ENCODE measurements at regions not wholly inside any gene's neighbourhood (a gene's known extent, or its start where the extent isn't known, plus 50 kb on each side); places are given as distances from the start of the nearest gene placed in this dataset.

- intact Hi-C loops (cut with DNase I; ENCODE audit: low total_unique reads): no loop called here
- no peaks in the 10 kb centered on the region for H3K27me3 ChIP-seq
- H3K9me3 ChIP-seq: no peaks in the 10 kb centered on the region
- no peaks in the 10 kb centered on the region for H3K36me3 ChIP-seq
- no peak for DNase-seq
- no peak overlapping the region for H3K4me3 ChIP-seq
- TF ChIP-seq POLR2A (IDR thresholded peaks at IDR 0.05): no peak
- no peak for TF ChIP-seq CTCF (IDR thresholded peaks at IDR 0.05)
- no peaks in the 10 kb centered on the region for H3K4me1 ChIP-seq
- no peak overlapping the region for H3K27ac ChIP-seq
Measured at GRCh38 chrX:150074175-150074574, 135.9 kb upstream of the EOLA2 start.

GRCh38 chrX:150080497-150080896 lies 142.2 kb upstream of the EOLA2 start:
- intact Hi-C loops (cut with DNase I; ENCODE audit: low total_unique reads): no loop called here
- H3K27ac ChIP-seq: no peak overlapping the region
- no peaks in the 10 kb centered on the region for H3K9me3 ChIP-seq
- no peak for DNase-seq
- H3K36me3 ChIP-seq: no peaks in the 10 kb centered on the region
- H3K27me3 ChIP-seq: no peaks in the 10 kb centered on the region
- no peak overlapping the region for H3K4me3 ChIP-seq
- no peaks in the 10 kb centered on the region for H3K4me1 ChIP-seq
- no peak for TF ChIP-seq CTCF (IDR thresholded peaks at IDR 0.05)

GRCh38 chrX:150081076-150081475 lies 142.8 kb upstream of the EOLA2 start:
- Histone ChIP-seq H3K27ac (no peak overlapping the region), H3K36me3 (no peaks in the 10 kb centered on the region), H3K4me1 (no peaks in the 10 kb centered on the region), H3K27me3 (no peaks in the 10 kb centered on the region), H3K4me3 (no peak overlapping the region), H3K9me3 (no peaks in the 10 kb centered on the region)
- TF ChIP-seq POLR2A (IDR thresholded peaks at IDR 0.05): no peak
- no peak for TF ChIP-seq CTCF (IDR thresholded peaks at IDR 0.05)
- intact Hi-C loops (cut with DNase I; ENCODE audit: low total_unique reads): no loop called here
- no peak for DNase-seq

- Histone ChIP-seq H3K27ac (no peak overlapping the region), H3K36me3 (no peaks in the 10 kb centered on the region), H3K4me3 (no peak overlapping the region), H3K27me3 (no peaks in the 10 kb centered on the region), H3K4me1 (no peaks in the 10 kb centered on the region), H3K9me3 (no peaks in the 10 kb centered on the region)
- DNase-seq: no peak
- TF ChIP-seq POLR2A (IDR thresholded peaks at IDR 0.05): no peak
- TF ChIP-seq CTCF (IDR thresholded peaks at IDR 0.05): no peak
- intact Hi-C loops (cut with DNase I; ENCODE audit: low total_unique reads): no loop called here
Measured at GRCh38 chrX:150084496-150085229, 146.4 kb upstream of the EOLA2 start.

- TF ChIP-seq POLR2A (IDR thresholded peaks at IDR 0.05) (no peak), CTCF (IDR thresholded peaks at IDR 0.05) (no peak)
- H3K36me3 ChIP-seq: no peaks in the 10 kb centered on the region
- DNase-seq: no peak
- intact Hi-C loops (cut with DNase I; ENCODE audit: low total_unique reads): no loop called here
- no peaks in the 10 kb centered on the region for H3K27me3 ChIP-seq
- H3K9me3 ChIP-seq: no peaks in the 10 kb centered on the region
- no peak overlapping the region for H3K4me3 ChIP-seq
- H3K4me1 ChIP-seq: no peaks in the 10 kb centered on the region
- no peak overlapping the region for H3K27ac ChIP-seq
Measured at GRCh38 chrX:150085881-150086280, 147.6 kb upstream of the EOLA2 start.
